Activated T-cell treated with anti-CD3 and anti-CD28 coated beads, Interleukin-2, amount 50 U/mL, for 4 hours (primary cell): ENCODE measurements at regions not wholly inside any gene's neighbourhood (a gene's known extent, or its start where the extent isn't known, plus 50 kb on each side); places are given as distances from the start of the nearest gene placed in this dataset.

Experiments used
- ATAC-seq, 2 donors: fragments of 200-7000 bp; cut with Tn5 transposase; one replicate each; pipeline ENCODE4 v1.10.0; 2021
- DNase-seq: peaks from one replicate; pipeline ENCODE4 v3.0.0-alpha.2; 2020
- H3K27me3 Mint-ChIP-seq: one replicate; pipeline ENCODE4 v1.8.0; 2021; ENCODE audit warnings: low read depth, mixed read lengths
- H3K36me3 Mint-ChIP-seq: one replicate; pipeline ENCODE4 v1.8.0; 2022; ENCODE audit warnings: mixed read lengths; ENCODE audit not compliant: insufficient read depth
- H3K4me1 Mint-ChIP-seq: one replicate; pipeline ENCODE4 v1.8.0; 2021; ENCODE audit warnings: low read depth, mixed read lengths
- H3K4me3 Mint-ChIP-seq: one replicate; pipeline ENCODE4 v1.8.0; 2021; ENCODE audit warnings: mild to moderate bottlenecking, moderate library complexity, mixed read lengths
- H3K9me3 Mint-ChIP-seq: one replicate; pipeline ENCODE4 v1.8.0; 2021; ENCODE audit warnings: mixed read lengths

DNA sequence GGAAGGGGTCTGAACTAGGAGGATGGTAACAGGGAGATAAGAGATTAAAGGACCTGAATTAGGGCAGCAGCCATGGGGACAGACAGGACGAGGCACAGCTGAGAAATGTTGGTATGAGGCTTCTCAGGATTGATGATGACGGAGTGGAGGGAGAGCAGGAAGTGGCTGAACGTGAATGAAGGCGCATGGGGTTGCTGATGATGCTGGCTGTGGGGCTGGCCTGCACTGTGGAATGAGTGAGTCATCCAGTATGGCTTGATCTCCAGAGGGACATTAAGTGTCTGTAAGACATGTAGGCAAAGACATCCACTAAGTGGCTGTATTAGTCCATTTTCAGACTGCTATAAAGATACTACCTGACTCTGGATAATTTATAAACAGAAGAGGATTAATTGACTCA, 256.4 kb downstream of the ICE1 start:
- Mint-ChIP-seq H3K27me3 (no peaks in the 10 kb centered on the region), H3K4me3 (no peak overlapping the region), H3K36me3 (no peaks in the 10 kb centered on the region), H3K9me3 (peaks cover 11% of the 10 kb centered on the region), H3K4me1 (no peaks in the 10 kb centered on the region)
- no peak for DNase-seq
- ATAC-seq = no peak

DNA sequence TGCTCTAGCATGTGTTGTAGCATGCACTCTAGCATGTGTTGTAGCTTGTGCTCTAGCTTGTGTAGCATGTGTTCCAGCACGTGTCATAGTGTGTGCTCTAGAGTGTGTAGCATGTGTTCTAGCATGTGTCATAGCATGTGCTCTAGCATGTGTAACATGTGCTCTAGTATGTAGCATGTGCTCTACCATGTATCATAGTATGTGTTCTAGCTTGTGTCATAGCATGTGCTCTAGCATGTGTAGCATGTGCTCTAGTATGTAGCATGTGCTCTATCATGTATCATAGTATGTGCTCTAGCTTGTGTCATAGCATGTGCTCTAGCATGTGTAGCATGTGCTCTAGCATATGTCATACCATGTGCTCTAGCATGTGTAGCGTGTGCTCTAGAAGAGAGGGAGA, 255.3 kb downstream of the ICE1 start:
- ATAC-seq = no peak
- H3K4me1 Mint-ChIP-seq = no peaks in the 10 kb centered on the region
- H3K27me3 Mint-ChIP-seq = no peaks in the 10 kb centered on the region
- peaks cover 3% of the 10 kb centered on the region for H3K9me3 Mint-ChIP-seq
- no peak for DNase-seq
- H3K36me3 Mint-ChIP-seq = no peaks in the 10 kb centered on the region
- no peak overlapping the region for H3K4me3 Mint-ChIP-seq

DNA sequence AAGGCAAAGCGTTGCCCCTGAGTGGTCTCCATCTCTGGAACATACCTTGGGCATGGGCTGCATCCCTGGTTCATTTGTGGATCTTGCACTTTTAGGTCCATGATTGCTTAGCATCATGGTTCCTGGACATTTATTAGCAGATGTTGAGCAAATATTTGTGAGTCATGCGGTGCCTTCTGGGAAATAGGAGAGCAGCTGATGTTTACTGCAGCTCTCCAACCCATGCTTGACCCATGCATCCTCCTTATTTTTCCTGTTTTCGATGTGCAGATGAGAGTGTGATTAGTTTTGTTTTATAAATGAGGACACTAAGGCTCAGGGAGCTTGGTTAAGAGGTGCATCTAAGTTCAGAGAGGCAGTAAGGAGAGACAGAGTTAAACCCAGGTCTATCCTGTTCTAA, 253.7 kb downstream of the ICE1 start:
- no peaks in the 10 kb centered on the region for H3K9me3 Mint-ChIP-seq
- no peaks in the 10 kb centered on the region for H3K36me3 Mint-ChIP-seq
- H3K27me3 Mint-ChIP-seq = no peaks in the 10 kb centered on the region
- no peak for DNase-seq
- ATAC-seq = no peak
- H3K4me1 Mint-ChIP-seq = no peaks in the 10 kb centered on the region
- H3K4me3 Mint-ChIP-seq = no peak overlapping the region

DNA sequence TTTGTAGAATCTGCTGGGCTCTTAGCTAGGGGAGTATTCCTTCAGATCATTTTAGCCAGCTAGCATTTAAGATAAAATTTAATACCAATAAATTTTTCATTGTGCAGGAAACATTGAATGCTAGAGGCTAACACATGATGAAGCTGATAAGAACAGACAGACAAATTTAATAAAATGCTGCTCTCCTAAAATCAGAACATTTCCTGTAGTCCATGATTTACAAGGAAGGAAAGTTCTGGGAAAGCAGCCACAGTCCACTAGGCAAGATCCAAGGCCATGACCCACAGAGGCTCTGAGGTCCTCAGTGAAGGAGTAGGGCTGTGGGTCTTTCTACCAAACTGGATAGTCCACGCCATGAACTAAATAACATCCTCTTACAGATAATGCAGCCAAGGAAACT, 253.0 kb downstream of the ICE1 start:
- no peak for DNase-seq
- no peak overlapping the region for H3K4me3 Mint-ChIP-seq
- no peak for ATAC-seq
- no peaks in the 10 kb centered on the region for H3K36me3 Mint-ChIP-seq
- H3K27me3 Mint-ChIP-seq = no peaks in the 10 kb centered on the region
- H3K9me3 Mint-ChIP-seq = no peaks in the 10 kb centered on the region
- no peaks in the 10 kb centered on the region for H3K4me1 Mint-ChIP-seq

DNA sequence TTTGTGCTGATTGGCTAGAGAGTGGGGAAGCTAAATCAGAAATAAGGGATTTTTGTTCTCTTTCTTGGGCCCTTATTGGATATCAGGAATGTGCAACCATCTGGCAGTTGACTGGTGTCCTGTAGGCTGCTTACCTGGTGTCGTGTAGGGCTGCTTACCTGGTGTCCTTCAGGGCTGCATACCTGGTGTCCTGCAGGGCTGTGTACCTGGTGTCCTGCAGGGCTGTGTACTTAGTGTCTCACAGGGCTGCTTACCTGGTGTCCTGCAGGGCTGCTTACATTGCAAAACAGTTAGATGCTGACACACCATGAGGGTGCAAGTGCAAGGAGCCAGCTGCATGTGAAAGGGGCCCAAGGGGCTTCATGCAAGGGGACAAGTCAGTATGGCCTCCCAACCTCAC, 249.3 kb downstream of the ICE1 start:
- H3K4me1 Mint-ChIP-seq = no peaks in the 10 kb centered on the region
- no peak overlapping the region for H3K4me3 Mint-ChIP-seq
- DNase-seq (no peak), ATAC-seq (no peak)
- H3K9me3 Mint-ChIP-seq = no peaks in the 10 kb centered on the region
- H3K36me3 Mint-ChIP-seq = no peaks in the 10 kb centered on the region
- H3K27me3 Mint-ChIP-seq = no peaks in the 10 kb centered on the region

DNA sequence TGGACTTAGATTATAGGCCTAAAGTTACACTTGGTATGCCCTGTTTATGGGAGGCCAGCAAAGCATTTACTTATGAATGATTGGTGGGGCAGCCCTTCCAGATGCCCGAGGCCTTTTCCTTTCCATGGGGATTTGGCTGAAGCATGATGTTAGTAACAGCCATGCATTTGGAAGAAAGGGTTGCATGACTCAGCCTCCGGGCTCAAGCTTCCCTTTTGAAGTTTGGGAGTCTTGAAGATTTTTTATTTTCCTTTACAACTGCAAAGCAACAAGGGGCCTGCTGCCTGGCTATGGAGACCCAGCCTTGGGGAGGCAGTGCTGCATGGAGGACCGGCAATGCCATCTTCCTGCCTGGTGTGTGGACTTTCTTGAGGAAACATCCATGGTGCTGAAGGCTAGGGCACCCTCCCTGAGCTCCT, 244.7 kb downstream of the ICE1 start:
- Mint-ChIP-seq H3K9me3 (no peaks in the 10 kb centered on the region), H3K27me3 (no peaks in the 10 kb centered on the region), H3K4me1 (no peaks in the 10 kb centered on the region), H3K36me3 (no peaks in the 10 kb centered on the region), H3K4me3 (no peak overlapping the region)
- no peak for DNase-seq
- ATAC-seq = no peak

DNA sequence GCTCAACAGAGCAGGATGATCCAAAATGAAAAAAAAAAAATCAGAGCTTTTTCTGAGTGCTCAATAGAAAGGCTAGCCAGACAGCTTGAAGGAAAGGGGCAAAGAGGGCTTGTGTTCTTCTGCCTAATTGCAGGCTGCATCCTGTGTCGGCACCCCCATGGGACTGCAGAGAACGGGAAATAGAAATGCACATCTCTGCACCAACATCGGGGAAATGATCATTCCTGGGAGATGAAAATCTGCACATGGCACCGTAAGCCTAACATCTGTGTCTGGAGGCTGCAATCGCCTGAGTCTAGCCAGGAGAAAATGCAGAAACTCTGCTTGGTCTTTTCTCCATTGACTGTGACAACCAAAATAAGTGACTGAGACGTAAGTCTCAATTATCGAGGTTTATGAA, 243.9 kb downstream of the ICE1 start:
- Mint-ChIP-seq H3K4me3 (no peak overlapping the region), H3K9me3 (no peaks in the 10 kb centered on the region), H3K4me1 (no peaks in the 10 kb centered on the region), H3K36me3 (no peaks in the 10 kb centered on the region), H3K27me3 (no peaks in the 10 kb centered on the region)
- DNase-seq = no peak
- ATAC-seq = no peak

DNA sequence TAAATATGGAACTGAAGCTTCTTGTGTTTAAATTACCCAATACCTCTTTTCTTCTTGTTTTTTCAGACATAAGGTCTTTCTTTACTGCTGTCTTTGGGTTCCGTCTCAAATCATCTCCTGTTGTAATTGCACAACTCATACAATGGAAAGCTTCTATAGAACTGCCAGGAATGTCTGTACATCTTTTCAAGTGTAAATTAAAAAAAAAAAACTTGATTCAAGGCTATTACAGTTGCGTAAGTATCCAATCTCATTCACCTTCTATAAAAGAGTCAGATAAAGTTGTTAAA, 243.5 kb downstream of the ICE1 start:
- no peak for ATAC-seq

DNA sequence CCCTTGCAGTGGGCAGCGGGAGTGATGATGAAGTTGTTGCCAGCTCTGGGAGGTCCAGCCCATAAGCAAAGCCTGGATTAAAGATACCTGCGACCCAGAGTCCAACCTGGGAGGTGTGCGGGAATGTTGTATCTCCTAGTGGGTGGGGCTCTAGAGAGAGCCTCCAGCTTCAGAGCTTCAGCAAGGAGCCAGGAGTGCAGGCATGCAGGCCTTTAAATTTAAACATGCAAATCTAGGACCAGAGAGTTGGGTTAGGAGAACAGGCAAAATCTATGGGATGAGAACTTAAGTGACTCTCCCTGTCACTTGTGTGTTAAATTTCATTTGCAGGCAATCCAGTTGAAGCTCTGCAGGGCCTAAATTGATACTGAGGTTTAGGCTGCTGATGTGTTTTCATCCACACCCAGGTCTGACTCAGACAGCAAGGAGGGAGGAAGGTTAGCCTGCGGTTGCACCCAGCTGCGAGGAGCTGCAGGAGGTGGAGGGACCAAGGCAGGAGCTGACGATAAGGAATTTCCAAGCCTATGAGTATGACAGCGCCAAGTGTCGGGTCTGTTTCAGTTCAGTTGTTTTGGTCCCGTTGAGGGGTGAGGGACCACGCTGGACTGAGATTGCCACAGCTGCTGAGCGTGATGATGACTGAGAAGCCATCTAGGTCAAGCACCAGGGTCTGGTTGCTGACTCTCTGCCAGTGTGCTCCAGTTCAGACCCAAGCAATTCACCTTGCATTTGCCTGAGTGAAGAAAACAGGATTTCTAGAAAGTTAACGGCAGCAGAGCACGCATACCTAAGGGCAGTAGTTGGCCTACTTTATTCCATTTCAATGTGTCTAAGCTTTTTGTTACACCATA, 243.0 kb downstream of the ICE1 start:
- Mint-ChIP-seq H3K4me1 (no peaks in the 10 kb centered on the region), H3K27me3 (no peaks in the 10 kb centered on the region), H3K4me3 (no peak overlapping the region), H3K36me3 (no peaks in the 10 kb centered on the region), H3K9me3 (no peaks in the 10 kb centered on the region)
- DNase-seq = no peak
- ATAC-seq = no peak

More for the DNA sequence above, 243.5 kb downstream of the ICE1 start:
- Mint-ChIP-seq H3K9me3 (no peaks in the 10 kb centered on the region), H3K27me3 (no peaks in the 10 kb centered on the region), H3K36me3 (no peaks in the 10 kb centered on the region), H3K4me1 (no peaks in the 10 kb centered on the region), H3K4me3 (no peak overlapping the region)
- DNase-seq = no peak

DNA sequence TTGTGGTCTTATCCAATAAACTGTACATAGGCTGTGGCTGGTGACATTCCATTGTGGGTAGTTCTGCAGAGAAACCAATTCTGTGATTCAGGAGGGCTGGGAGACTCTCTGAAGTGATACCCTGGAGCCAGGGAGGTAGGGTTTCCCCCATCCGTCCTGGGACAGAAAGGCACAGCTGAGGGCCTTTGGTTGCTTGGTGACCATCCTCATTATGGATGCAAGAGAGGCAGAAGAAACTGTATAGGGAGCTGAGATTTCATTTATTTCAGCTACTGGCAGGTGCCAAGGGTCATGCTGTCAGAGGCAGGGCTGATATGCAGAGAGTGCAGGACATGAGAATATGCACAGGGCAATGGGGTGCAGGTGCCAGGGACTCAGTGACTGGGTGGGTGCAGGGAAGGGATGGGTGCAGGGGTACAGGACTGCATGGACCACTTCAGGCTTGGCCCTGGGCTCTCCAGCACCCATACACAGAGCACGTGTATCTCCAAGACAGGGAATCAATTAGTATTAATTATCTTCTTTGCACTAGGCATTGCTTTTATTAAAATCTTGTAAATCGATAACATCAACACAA, 236.5 kb downstream of the ICE1 start:
- H3K4me1 Mint-ChIP-seq = no peaks in the 10 kb centered on the region
- H3K27me3 Mint-ChIP-seq = peaks cover 8% of the 10 kb centered on the region
- H3K9me3 Mint-ChIP-seq = no peaks in the 10 kb centered on the region
- ATAC-seq = no peak
- DNase-seq = no peak
- no peak overlapping the region for H3K4me3 Mint-ChIP-seq
- no peaks in the 10 kb centered on the region for H3K36me3 Mint-ChIP-seq

DNA sequence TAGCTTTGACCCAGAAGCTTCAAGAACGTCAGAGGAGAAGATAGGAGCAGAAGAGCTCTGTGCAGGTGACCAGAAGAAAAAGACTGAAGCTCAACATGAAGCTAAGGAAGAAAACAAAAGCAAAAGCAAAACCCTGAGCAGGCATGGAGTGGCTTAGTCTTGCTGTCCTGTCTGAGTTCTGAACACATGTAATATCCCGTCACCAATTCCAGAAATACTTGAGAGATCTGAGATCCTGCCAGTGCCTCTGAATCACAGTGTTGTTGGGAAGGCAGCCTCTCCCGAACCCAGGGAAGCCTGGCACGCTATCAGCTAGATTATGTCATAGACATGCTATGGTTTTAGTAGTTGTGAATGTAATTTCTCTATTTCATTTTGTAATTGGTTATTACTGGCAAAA, 235.7 kb downstream of the ICE1 start:
- Mint-ChIP-seq H3K4me1 (no peaks in the 10 kb centered on the region), H3K27me3 (peaks cover 8% of the 10 kb centered on the region), H3K36me3 (no peaks in the 10 kb centered on the region), H3K4me3 (no peak overlapping the region), H3K9me3 (no peaks in the 10 kb centered on the region)
- no peak for DNase-seq
- no peak for ATAC-seq

DNA sequence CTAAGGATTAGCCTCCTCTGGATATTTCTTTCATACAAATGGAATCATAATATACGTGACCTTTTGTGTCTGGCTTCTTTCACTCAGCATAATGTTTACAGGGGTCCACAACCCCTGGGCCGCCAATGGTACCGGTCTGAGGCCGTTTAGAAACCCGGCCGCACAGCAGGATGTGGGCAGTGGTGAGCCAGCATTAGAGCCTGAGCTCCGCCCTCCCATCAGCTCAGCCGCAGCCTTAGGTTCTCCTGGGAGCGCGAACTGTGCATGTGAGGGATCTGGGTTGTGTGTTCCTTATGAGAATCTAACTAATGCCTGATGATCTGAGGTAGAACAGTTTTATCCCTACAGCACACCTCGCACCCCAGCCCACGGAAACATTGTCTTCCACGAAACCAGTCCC, 229.7 kb downstream of the ICE1 start:
- Mint-ChIP-seq H3K4me3 (no peak overlapping the region), H3K9me3 (peaks cover 3% of the 10 kb centered on the region), H3K36me3 (no peaks in the 10 kb centered on the region), H3K27me3 (peaks cover 8% of the 10 kb centered on the region), H3K4me1 (no peaks in the 10 kb centered on the region)
- ATAC-seq (no peak), DNase-seq (no peak)

DNA sequence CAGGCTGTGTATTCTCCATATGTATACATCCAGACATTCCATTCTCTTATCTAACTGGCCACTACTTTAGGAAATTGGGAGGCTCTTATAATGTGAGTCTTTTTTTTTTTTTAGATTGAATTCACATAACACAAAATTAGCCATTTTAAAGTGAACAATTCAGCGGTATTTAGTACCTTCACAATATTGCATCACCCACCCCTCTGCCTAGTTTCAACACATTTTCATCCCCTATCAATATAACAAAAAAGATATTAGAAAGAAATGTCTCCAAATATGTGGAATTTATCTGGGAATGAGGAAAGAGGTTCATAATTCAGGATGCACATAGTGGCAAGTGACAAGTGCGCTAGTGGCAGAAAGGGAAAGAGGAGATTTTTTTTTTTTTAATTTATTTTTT, 228.5 kb downstream of the ICE1 start:
- Mint-ChIP-seq H3K9me3 (peaks cover 3% of the 10 kb centered on the region), H3K27me3 (peaks cover 6% of the 10 kb centered on the region), H3K4me3 (no peak overlapping the region), H3K4me1 (no peaks in the 10 kb centered on the region), H3K36me3 (no peaks in the 10 kb centered on the region)
- DNase-seq (no peak), ATAC-seq (no peak)

DNA sequence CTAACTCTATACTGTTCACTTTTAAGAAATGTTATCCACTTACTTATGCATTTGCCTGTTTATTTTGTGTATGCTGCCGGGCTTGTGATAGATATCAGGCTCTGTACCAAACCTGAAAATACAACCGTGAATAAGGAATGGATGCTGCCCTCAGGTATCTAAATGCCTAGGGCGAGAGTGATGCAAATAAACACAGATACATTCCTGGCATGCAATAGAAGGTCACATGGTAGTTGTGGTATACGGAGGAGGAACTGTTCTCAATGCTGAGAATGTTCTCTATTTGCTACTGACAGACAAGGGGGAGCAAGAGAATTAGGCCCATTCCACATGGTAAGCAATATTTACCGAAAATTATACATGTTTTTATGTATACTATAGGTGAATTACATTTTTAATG, 227.8 kb downstream of the ICE1 start:
- no peak for ATAC-seq
- Mint-ChIP-seq H3K4me1 (no peaks in the 10 kb centered on the region), H3K27me3 (peaks cover 4% of the 10 kb centered on the region), H3K36me3 (no peaks in the 10 kb centered on the region), H3K9me3 (peaks cover 3% of the 10 kb centered on the region), H3K4me3 (no peak overlapping the region)
- no peak for DNase-seq

DNA sequence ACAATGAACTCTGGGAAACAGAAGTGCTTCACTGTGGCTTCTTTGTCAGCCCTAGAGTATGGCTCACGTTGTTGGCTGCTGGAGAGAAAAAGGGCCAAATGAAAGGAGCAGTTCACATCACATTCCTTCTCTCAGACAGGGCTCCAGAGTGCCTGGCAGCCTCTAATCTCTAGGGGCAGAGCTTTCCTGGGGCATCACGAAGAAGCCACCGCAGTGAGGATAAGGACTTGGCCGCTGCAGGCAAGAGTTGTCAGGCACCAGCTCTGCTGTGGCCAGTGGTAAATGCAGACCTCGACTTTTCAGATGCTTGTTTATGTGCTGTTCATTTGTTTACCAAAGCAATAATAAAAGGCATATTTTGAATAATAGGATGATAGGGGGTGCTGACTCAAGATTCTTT, 227.2 kb downstream of the ICE1 start:
- no peak for ATAC-seq
- no peak for DNase-seq
- Mint-ChIP-seq H3K4me3 (no peak overlapping the region), H3K4me1 (no peaks in the 10 kb centered on the region), H3K36me3 (no peaks in the 10 kb centered on the region), H3K27me3 (peaks cover 3% of the 10 kb centered on the region), H3K9me3 (peaks cover 3% of the 10 kb centered on the region)
